IMR-90 (cell line): ENCODE measurements at regions not wholly inside any gene's neighbourhood (a gene's known extent, or its start where the extent isn't known, plus 50 kb on each side); places are given as distances from the start of the nearest gene placed in this dataset.
A peak's percentile ranks its signal among the peaks of the same experiment; 100 is the strongest.

Source experiments
- ATAC-seq: fragments of 200-7000 bp; cut with Tn5 transposase; 2 replicates; pipeline ENCODE4 v1.9.1; 2020; ENCODE audit warnings: low read depth, mild to moderate bottlenecking, moderate library complexity
- BruUV-seq: library from RNA; stranded (reverse); fragments of 400-500 nt; replicated peaks from 2 replicates; lab custom pipeline; 2021; lab: Mats Ljungman, UMichigan
- CTCF ChIA-PET: fragments of 300-600 bp; formaldehyde crosslinking; extraction: SDS; loops from one replicate; lab custom pipeline; 2021; ENCODE audit warnings: antibody characterized with exemption; lab: Yijun Ruan, JAX
- POLR2A ChIA-PET: fragments of 300-600 bp; sonication (Branson Sonifier 250); formaldehyde crosslinking; loops from one replicate; lab custom pipeline; 2022; ENCODE audit warnings: antibody characterized with exemption; ENCODE audit not compliant: unreplicated experiment; lab: Charles Lee
- DNase-seq: peaks from one replicate; pipeline ENCODE4 v3.0.0; 2013
- H2AFZ ChIP-seq: replicated peaks from 2 replicates; pipeline ENCODE3; 2013; ENCODE audit warnings: low read length, mild to moderate bottlenecking; ENCODE audit not compliant: poor library complexity
- H2AK5ac ChIP-seq: 2 replicates; pipeline ENCODE4 v1.6.1; 2013; ENCODE audit warnings: low read depth, low read length, inconsistent platforms
- H2AK9ac ChIP-seq: replicated peaks from 2 replicates; pipeline ENCODE3; 2013; ENCODE audit warnings: mild to moderate bottlenecking, low read depth, low read length, moderate library complexity; ENCODE audit not compliant: poor library complexity
- H2BK120ac ChIP-seq: 2 replicates; pipeline ENCODE4 v1.6.1; 2013; ENCODE audit warnings: low read depth, low read length, inconsistent platforms
- H2BK15ac ChIP-seq: 3 replicates; pipeline ENCODE4 v1.6.1; 2013; ENCODE audit warnings: low read depth, low read length, inconsistent platforms
- H2BK20ac ChIP-seq: 2 replicates; pipeline ENCODE4 v1.6.1; 2013; ENCODE audit warnings: low read depth, mild to moderate bottlenecking, inconsistent platforms, low read length, moderate library complexity
- H2BK5ac ChIP-seq: 2 replicates; pipeline ENCODE4 v1.6.1; 2013; ENCODE audit warnings: mild to moderate bottlenecking, low read depth, low read length, inconsistent platforms; ENCODE audit not compliant: poor library complexity, severe bottlenecking
- H3K14ac ChIP-seq: replicated peaks from 2 replicates; pipeline ENCODE4 v1.6.1; 2013; ENCODE audit warnings: low read depth, low read length, inconsistent platforms
- H3K18ac ChIP-seq: 2 replicates; pipeline ENCODE4 v1.6.1; 2013; ENCODE audit warnings: low read depth, low read length, control low read depth
- H3K23ac ChIP-seq: 2 replicates; pipeline ENCODE4 v1.6.1; 2013; ENCODE audit warnings: low read depth, low read length, inconsistent platforms
- H3K27ac ChIP-seq: 2 replicates; pipeline ENCODE4 v1.5.1; 2013; ENCODE audit warnings: mild to moderate bottlenecking, control low read depth, low read length; ENCODE audit not compliant: insufficient read depth
- H3K27me3 ChIP-seq: 2 replicates; pipeline ENCODE4 v1.6.1; 2013; ENCODE audit warnings: low read length; ENCODE audit not compliant: control insufficient read depth, insufficient read depth
- H3K36me3 ChIP-seq: 2 replicates; pipeline ENCODE4 v1.6.1; 2013; ENCODE audit warnings: low read length, mixed read lengths; ENCODE audit not compliant: control insufficient read depth, insufficient read depth
- H3K4ac ChIP-seq: 2 replicates; pipeline ENCODE4 v1.6.1; 2013; ENCODE audit warnings: low read depth, low read length, inconsistent platforms
- H3K4me1 ChIP-seq: 2 replicates; pipeline ENCODE4 v1.6.1; 2013; ENCODE audit warnings: low read length, mixed read lengths; ENCODE audit not compliant: control insufficient read depth, insufficient read depth
- H3K4me2 ChIP-seq: 2 replicates; pipeline ENCODE4 v1.6.1; 2013; ENCODE audit warnings: low read depth, mild to moderate bottlenecking, control low read depth, low read length, moderate library complexity
- H3K4me3 ChIP-seq: 2 replicates; pipeline ENCODE4 v1.5.1; 2013; ENCODE audit warnings: low read depth, mild to moderate bottlenecking, control low read depth, low read length, moderate library complexity; ENCODE audit not compliant: insufficient read depth
- H3K56ac ChIP-seq: 2 replicates; pipeline ENCODE4 v1.6.1; 2013; ENCODE audit warnings: low read length, inconsistent platforms; ENCODE audit not compliant: insufficient read depth; ENCODE audit errors: extremely low read depth
- H3K79me1 ChIP-seq, 2 experiments: 2 replicates each; pipeline ENCODE4 v1.6.1; 2013; ENCODE audit warnings: low read length in 2 of 2, inconsistent platforms in 1 of 2, low read depth in 1 of 2
- H3K9ac ChIP-seq: 2 replicates; pipeline ENCODE4 v1.6.1; 2013; ENCODE audit warnings: low read depth, low read length, control low read depth
- H3K9me1 ChIP-seq: 2 replicates; pipeline ENCODE4 v1.6.1; 2013; ENCODE audit warnings: low read length, inconsistent platforms; ENCODE audit not compliant: insufficient read depth
- H3K9me3 ChIP-seq: 2 replicates; pipeline ENCODE4 v1.6.1; 2013; ENCODE audit warnings: low read length; ENCODE audit not compliant: control insufficient read depth, insufficient read depth
- H4K20me1 ChIP-seq: 2 replicates; pipeline ENCODE4 v1.6.1; 2013; ENCODE audit warnings: low read length, inconsistent platforms; ENCODE audit not compliant: insufficient read depth
- H4K5ac ChIP-seq: 2 replicates; pipeline ENCODE4 v1.6.1; 2013; ENCODE audit warnings: mild to moderate bottlenecking, low read depth, low read length, control low read depth
- H4K8ac ChIP-seq, 2 experiments: 2 replicates each; pipeline ENCODE4 v1.6.1; 2013; ENCODE audit warnings: low read depth in 2 of 2, low read length in 2 of 2, control low read depth in 1 of 2, inconsistent platforms in 1 of 2
- H4K91ac ChIP-seq: 2 replicates; pipeline ENCODE4 v1.6.1; 2013; ENCODE audit warnings: low read depth, low read length, inconsistent platforms; ENCODE audit not compliant: insufficient read depth
- CHD1 ChIP-seq: IDR thresholded peaks from 2 replicates; pipeline ENCODE4 v1.6.1; 2012; ENCODE audit warnings: low read depth, low read length, improper control_type of control experiment
- MAFK ChIP-seq: IDR thresholded peaks from 2 replicates; pipeline ENCODE4 v1.6.1; 2012; ENCODE audit warnings: low read depth, low read length, improper control_type of control experiment
- SMC3 ChIP-seq: fragments of 150-350 bp; IDR thresholded peaks from 2 replicates; pipeline ENCODE4 v1.6.1; 2016; ENCODE audit warnings: low read depth, mild to moderate bottlenecking, antibody characterized with exemption, low read length, moderate library complexity
- WGBS, 2 experiments: methylation state at CpG; one replicate each; pipeline versions ENCODE4 v1.1.5 to v1.1.7; 2013; ENCODE audit warnings: missing lambda C conversion rate in 2 of 2; ENCODE audit not compliant: insufficient read length in 1 of 2; ENCODE audit errors: extremely low coverage in 2 of 2; 5-methylcytosine and 5-hydroxymethylcytosine counted together
- dilution Hi-C: fragments of 300-500 bp; cut with HindIII; formaldehyde crosslinking; loops from one replicate; pipeline ENCODE4 v1.14.3; 2018; ENCODE audit warnings: low sequenced_read_pairs; ENCODE audit not compliant: unreplicated experiment
- in situ Hi-C: fragments of 300-500 bp; cut with MboI; formaldehyde crosslinking; loops from 3 replicates; pipeline ENCODE4 v1.14.3; 2019; ENCODE audit warnings: low sequenced_read_pairs, inconsistent platforms, mixed read lengths
- intact Hi-C: fragments of 100-400 bp; cut with micrococcal nuclease; formaldehyde crosslinking; loops from 2 replicates; pipeline ENCODE4 v1.10.0; 2022

DNA sequence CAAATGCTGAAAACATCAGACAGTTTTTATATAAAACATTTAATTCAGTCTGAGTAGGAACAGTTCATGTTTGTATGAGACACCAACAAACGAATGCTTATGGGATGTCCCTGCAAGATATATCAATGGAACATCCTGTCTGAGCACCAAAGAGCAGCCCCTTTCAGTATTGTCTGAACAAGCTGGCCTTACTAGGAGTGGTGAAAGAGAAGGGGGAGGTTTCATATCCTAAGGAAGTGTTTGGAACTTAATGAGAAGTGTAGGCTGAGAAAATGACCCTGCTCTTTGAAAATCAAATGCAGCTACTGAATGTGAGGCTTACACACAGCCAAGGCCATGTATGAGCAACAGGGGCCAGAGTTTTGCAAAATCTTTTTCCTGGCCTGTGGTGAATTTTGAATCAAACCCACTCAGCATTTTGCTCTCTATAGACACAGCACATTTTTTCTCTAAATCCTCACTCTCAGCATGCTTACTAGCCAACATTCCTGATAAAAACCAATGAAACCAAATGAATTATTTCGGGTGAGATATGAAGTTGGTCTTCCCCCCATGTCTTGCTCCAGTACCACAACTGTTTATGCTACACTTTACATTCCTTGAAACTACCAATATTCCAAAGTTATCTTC lies 119.4 kb downstream of the LUZP4 start:
- H4K5ac ChIP-seq, result no peak overlapping the region
- no peaks in the 10 kb centered on the region; the same call in 1 of the 2 replicates for H3K27me3 ChIP-seq
- H2BK15ac ChIP-seq, result no peak overlapping the region
- no peak overlapping the region for H2AK9ac ChIP-seq
- TF ChIP-seq CHD1, result no peak
- TF ChIP-seq SMC3, result no peak
- peak; percentile 80 for TF ChIP-seq MAFK
- WGBS, 2 experiments, result no CpG with 5 or more reads among the region's 2 CpGs
- H4K91ac ChIP-seq, result no peak overlapping the region
- H3K36me3 ChIP-seq, result no peaks in the 10 kb centered on the region
- H3K14ac ChIP-seq, result no peak overlapping the region
- no peaks in the 10 kb centered on the region for H3K9me3 ChIP-seq
- H3K56ac ChIP-seq, result no peak overlapping the region
- H4K8ac ChIP-seq, result peak overlapping the region in 1 of 2 experiments; percentile 26; a peak in 1 of 4 replicates
- no peak overlapping the region for H3K9ac ChIP-seq
- H3K18ac ChIP-seq, result no peak overlapping the region
- BruUV-seq, result no TSS peak
- H3K4me1 ChIP-seq, result peaks cover 2% of the 10 kb centered on the region; the same call in 1 of the 2 replicates
- peak overlapping the region; percentile 22; the same call in 1 of the 2 replicates for H3K4me2 ChIP-seq
- H2BK20ac ChIP-seq, result peak overlapping the region; percentile 32; the same call in 1 of the 2 replicates
- H3K4ac ChIP-seq, result 0 out of 2 replicates have a peak overlapping the region, but pooled peaks have one; percentile 20
- DNase-seq, result peak; percentile 40
- no peak overlapping the region for H3K27ac ChIP-seq
- POLR2A ChIA-PET, result no interaction called here
- no peak overlapping the region for H3K4me3 ChIP-seq
- H2BK5ac ChIP-seq, result peak overlapping the region; percentile 48
- no peaks in the 10 kb centered on the region for H3K9me1 ChIP-seq
- no peak overlapping the region for H2AFZ ChIP-seq
- CTCF ChIA-PET, result interaction anchor here (1.0 kb wide), 1 partner anchor 9 kb away, joined by 4 read pairs; no protein-coding TSS in a partner anchor
- peak; percentile 60 for ATAC-seq
- H3K79me1 ChIP-seq, result no peaks in the 10 kb centered on the region
- H2AK5ac ChIP-seq, result no peak overlapping the region
- dilution Hi-C loops (no loop called here), in situ Hi-C loops (no loop called here), intact Hi-C loops (no loop called here)
- H3K23ac ChIP-seq, result no peak overlapping the region
- H2BK120ac ChIP-seq, result no peak overlapping the region; the same call in 1 of the 2 replicates
- no peaks in the 10 kb centered on the region for H4K20me1 ChIP-seq
